ENCODE measurements at regions not wholly inside any gene's neighbourhood (a gene's known extent, or its start where the extent isn't known, plus 50 kb on each side); places are given as distances from the start of the nearest gene placed in this dataset.

DNA sequence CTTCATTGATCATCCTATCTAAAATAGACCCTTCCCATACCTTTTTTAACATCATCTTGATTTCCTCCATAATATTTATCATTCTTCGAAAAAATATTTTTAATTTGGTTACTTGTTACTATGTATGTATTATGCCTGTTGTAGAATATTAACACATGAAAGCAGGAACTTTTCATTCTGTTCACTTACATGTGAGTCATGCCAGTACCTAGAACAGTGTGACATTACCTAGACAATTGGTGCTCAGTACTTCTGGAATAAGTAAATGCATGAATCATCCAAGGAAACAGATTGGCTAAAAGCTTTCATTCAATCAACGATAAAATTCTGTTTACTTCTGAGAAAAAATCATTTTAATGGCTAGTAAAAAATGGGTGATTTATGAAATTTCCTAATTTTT lies 76.4 kb downstream of the CXXC4 start:
- FAIRE-seq, result peak; percentile 56
- no peak for DNase-seq (ENCODE audit: insufficient read length, low spot score)
- TF ChIP-seq, protein P1, sequence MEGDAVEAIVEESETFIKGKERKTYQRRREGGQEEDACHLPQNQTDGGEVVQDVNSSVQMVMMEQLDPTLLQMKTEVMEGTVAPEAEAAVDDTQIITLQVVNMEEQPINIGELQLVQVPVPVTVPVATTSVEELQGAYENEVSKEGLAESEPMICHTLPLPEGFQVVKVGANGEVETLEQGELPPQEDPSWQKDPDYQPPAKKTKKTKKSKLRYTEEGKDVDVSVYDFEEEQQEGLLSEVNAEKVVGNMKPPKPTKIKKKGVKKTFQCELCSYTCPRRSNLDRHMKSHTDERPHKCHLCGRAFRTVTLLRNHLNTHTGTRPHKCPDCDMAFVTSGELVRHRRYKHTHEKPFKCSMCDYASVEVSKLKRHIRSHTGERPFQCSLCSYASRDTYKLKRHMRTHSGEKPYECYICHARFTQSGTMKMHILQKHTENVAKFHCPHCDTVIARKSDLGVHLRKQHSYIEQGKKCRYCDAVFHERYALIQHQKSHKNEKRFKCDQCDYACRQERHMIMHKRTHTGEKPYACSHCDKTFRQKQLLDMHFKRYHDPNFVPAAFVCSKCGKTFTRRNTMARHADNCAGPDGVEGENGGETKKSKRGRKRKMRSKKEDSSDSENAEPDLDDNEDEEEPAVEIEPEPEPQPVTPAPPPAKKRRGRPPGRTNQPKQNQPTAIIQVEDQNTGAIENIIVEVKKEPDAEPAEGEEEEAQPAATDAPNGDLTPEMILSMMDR (IDR thresholded peaks at IDR 0.05; ENCODE audit: insufficient read depth, missing control alignments), result no peak

DNA sequence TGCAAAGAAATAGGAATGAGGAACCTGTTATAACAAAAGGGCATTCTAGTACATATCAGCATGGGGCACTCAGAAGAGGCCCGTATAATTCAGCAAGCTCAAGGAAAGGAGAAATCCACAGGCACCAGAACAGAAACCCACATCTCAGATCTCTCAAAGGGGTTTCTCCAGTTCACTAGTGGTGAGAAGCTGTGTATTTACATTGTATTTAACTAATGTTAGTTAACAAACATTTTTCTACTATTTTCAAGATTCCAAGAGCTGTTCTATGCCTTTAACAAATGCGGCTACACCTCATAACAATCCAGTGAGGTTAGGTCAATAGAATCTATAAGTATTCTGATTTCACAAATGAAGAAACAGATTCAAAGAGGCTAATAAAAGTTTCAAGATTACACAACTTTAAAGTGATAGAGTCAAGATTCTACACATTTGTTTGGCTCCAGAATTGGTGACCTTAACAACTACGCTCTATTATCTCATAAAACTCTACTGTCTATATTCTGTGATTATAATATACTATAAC lies 77.3 kb downstream of the CXXC4 start:
- no peak for FAIRE-seq
- no peak for DNase-seq (ENCODE audit: insufficient read length, low spot score)
- TF ChIP-seq, protein P1 (IDR thresholded peaks at IDR 0.05; ENCODE audit: insufficient read depth, missing control alignments), result no peak

GRCh38 chr4:104416725-104417356 lies 77.9 kb downstream of the CXXC4 start:
- FAIRE-seq, result no peak
- TF ChIP-seq, protein P1 (IDR thresholded peaks at IDR 0.05; ENCODE audit: insufficient read depth, missing control alignments), result no peak
- DNase-seq (ENCODE audit: insufficient read length, low spot score), result no peak

GRCh38 chr4:104413487-104413886 lies 81.2 kb downstream of the CXXC4 start:
- DNase-seq (ENCODE audit: insufficient read length, low spot score) (no peak), FAIRE-seq (no peak)
- TF ChIP-seq, protein P1 (IDR thresholded peaks at IDR 0.05; ENCODE audit: insufficient read depth, missing control alignments), result no peak

DNA sequence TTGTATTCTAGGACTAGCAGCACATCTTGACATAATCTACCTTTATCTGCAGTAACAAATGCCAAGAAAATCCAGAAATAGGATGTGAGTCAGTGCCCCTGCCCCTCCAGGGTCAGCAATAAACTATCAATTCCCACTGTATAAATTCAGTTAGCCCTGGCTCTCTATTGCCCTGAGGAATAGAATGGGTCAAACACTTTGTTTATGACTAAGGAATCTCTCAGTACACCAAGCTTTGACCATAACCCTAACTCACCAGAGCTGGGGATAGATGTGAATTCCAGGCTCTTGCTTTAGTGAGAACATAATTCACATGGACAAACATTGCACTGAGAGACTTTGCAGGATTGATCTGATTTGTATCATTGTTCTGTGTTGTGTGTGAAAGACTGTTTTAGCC lies 82.3 kb downstream of the CXXC4 start:
- DNase-seq (ENCODE audit: insufficient read length, low spot score) (no peak), FAIRE-seq (no peak)
- TF ChIP-seq, protein P1 (IDR thresholded peaks at IDR 0.05; ENCODE audit: insufficient read depth, missing control alignments), result no peak

- FAIRE-seq (no peak), DNase-seq (ENCODE audit: insufficient read length, low spot score) (no peak)
- TF ChIP-seq, protein P1 (IDR thresholded peaks at IDR 0.05; ENCODE audit: insufficient read depth, missing control alignments), result no peak
Measured at GRCh38 chr4:104411502-104411901, 83.2 kb downstream of the CXXC4 start.

- TF ChIP-seq, protein P1 (IDR thresholded peaks at IDR 0.05; ENCODE audit: insufficient read depth, missing control alignments), result no peak
- FAIRE-seq, result peak; percentile 25
- DNase-seq (ENCODE audit: insufficient read length, low spot score), result no peak
Measured at GRCh38 chr4:104408878-104409277, 85.8 kb downstream of the CXXC4 start.

All from D721Med (cell line).